Astrocyte of the spinal cord (primary cell): ENCODE measurements at regions not wholly inside any gene's neighbourhood (a gene's known extent, or its start where the extent isn't known, plus 50 kb on each side); places are given as distances from the start of the nearest gene placed in this dataset.

ENCODE experiments used
- DNase-seq: peaks from one replicate; pipeline ENCODE4 v3.0.0; 2011; ENCODE audit warnings: low read depth, low spot score
- H3K4me3 ChIP-seq: 2 replicates; pipeline ENCODE4 v1.5.1; 2011; ENCODE audit warnings: low read depth, mild to moderate bottlenecking, low read length, moderate library complexity
- CTCF ChIP-seq: IDR thresholded peaks from 2 replicates; pipeline ENCODE4 v1.5.1; 2012; ENCODE audit warnings: low read depth, mild to moderate bottlenecking, low read length, inconsistent platforms
- in situ Hi-C: cut with HindIII; loops from 2 replicates; pipeline ENCODE4 v1.10.0; 2017; ENCODE audit warnings: low sequenced_read_pairs

GRCh38 chr21:27371975-27372331 lies 405.1 kb upstream of the ADAMTS5 start:
- in situ Hi-C loops = no loop called here

GRCh38 chr21:27371115-27371974 lies 404.5 kb upstream of the ADAMTS5 start:
- TF ChIP-seq CTCF = no peak
- in situ Hi-C loops = no loop called here

More at GRCh38 chr21:27371975-27372331, 405.1 kb upstream of the ADAMTS5 start:
- no peak for TF ChIP-seq CTCF
- DNase-seq = no peak
- H3K4me3 ChIP-seq = no peak overlapping the region

GRCh38 chr21:27369978-27370571 lies 403.2 kb upstream of the ADAMTS5 start:
- in situ Hi-C loops = no loop called here
- TF ChIP-seq CTCF = no peak
- no peak overlapping the region for H3K4me3 ChIP-seq
- no peak for DNase-seq

More at GRCh38 chr21:27371115-27371974, 404.5 kb upstream of the ADAMTS5 start:
- no peak for DNase-seq
- H3K4me3 ChIP-seq = no peak overlapping the region

- TF ChIP-seq CTCF = no peak
- in situ Hi-C loops = no loop called here
- no peak overlapping the region for H3K4me3 ChIP-seq
- DNase-seq = no peak
Observed at GRCh38 chr21:27369234-27369633, 402.3 kb upstream of the ADAMTS5 start.

- in situ Hi-C loops = no loop called here
- no peak for TF ChIP-seq CTCF
Observed at GRCh38 chr21:27366646-27367235, 399.9 kb upstream of the ADAMTS5 start.

GRCh38 chr21:27366036-27366435 lies 399.1 kb upstream of the ADAMTS5 start:
- in situ Hi-C loops = no loop called here
- no peak for DNase-seq
- no peak overlapping the region for H3K4me3 ChIP-seq
- no peak for TF ChIP-seq CTCF

More at GRCh38 chr21:27366646-27367235, 399.9 kb upstream of the ADAMTS5 start:
- no peak overlapping the region for H3K4me3 ChIP-seq
- DNase-seq = no peak
